Osteoblast (primary cell): ENCODE measurements at regions not wholly inside any gene's neighbourhood (a gene's known extent, or its start where the extent isn't known, plus 50 kb on each side); places are given as distances from the start of the nearest gene placed in this dataset.

ENCODE experiments used
- DNase-seq: peaks from one replicate; pipeline ENCODE4 v3.0.0; 2011; ENCODE audit warnings: low spot score, mixed read lengths; ENCODE audit not compliant: insufficient read length; ENCODE audit errors: missing footprints
- H2AFZ ChIP-seq: 2 replicates; pipeline ENCODE4 v1.6.0; 2011; ENCODE audit warnings: mild to moderate bottlenecking, low read length
- H3K27ac ChIP-seq: 2 replicates; pipeline ENCODE4 v1.5.1; 2011; ENCODE audit warnings: mild to moderate bottlenecking, low read depth, low read length, moderate library complexity
- H3K27me3 ChIP-seq: 2 replicates; pipeline ENCODE4 v1.6.0; 2012; ENCODE audit warnings: mild to moderate bottlenecking, control low read depth, inconsistent platforms, low read length, moderate library complexity; ENCODE audit not compliant: insufficient read depth
- H3K36me3 ChIP-seq: 2 replicates; pipeline ENCODE4 v1.5.1; 2011; ENCODE audit warnings: mild to moderate bottlenecking, low read length, control low read depth, moderate library complexity; ENCODE audit not compliant: insufficient read depth
- H3K4me1 ChIP-seq: 2 replicates; pipeline ENCODE4 v1.5.1; 2011; ENCODE audit warnings: mild to moderate bottlenecking, low read length, control low read depth, moderate library complexity; ENCODE audit not compliant: insufficient read depth
- H3K4me2 ChIP-seq: 2 replicates; pipeline ENCODE4 v1.6.0; 2011; ENCODE audit warnings: mild to moderate bottlenecking, low read length; ENCODE audit not compliant: insufficient read depth
- H3K4me3 ChIP-seq: fragments of 200-600 bp; sonication (generic); 3 replicates; pipeline ENCODE4 v1.5.1; 2012; ENCODE audit warnings: mild to moderate bottlenecking, low read length, inconsistent platforms; ENCODE audit not compliant: insufficient read depth
- H3K79me2 ChIP-seq: 2 replicates; pipeline ENCODE4 v1.6.0; 2012; ENCODE audit warnings: mild to moderate bottlenecking, low read length, control low read depth, inconsistent platforms; ENCODE audit not compliant: insufficient read depth
- H3K9me3 ChIP-seq: 2 replicates; pipeline ENCODE4 v1.5.1; 2011; ENCODE audit warnings: low read depth, low read length, control low read depth
- H4K20me1 ChIP-seq: 2 replicates; pipeline ENCODE4 v1.6.0; 2012; ENCODE audit warnings: mild to moderate bottlenecking, low read length, control low read depth; ENCODE audit not compliant: insufficient read depth
- CTCF ChIP-seq: IDR thresholded peaks from 2 replicates; pipeline ENCODE4 v1.5.1; 2011; ENCODE audit warnings: mild to moderate bottlenecking, low read depth, low read length, moderate library complexity; ENCODE audit errors: extremely low read depth

GRCh38 chr14:98244162-98244948 is 1027.6 kb downstream of the BCL11B start:
- DNase-seq: no peak
- Histone ChIP-seq H3K4me1 (no peaks in the 10 kb centered on the region), H3K4me2 (no peak overlapping the region), H3K79me2 (no peaks in the 10 kb centered on the region), H3K27ac (no peak overlapping the region), H3K9me3 (no peaks in the 10 kb centered on the region), H3K4me3 (no peak overlapping the region), H3K36me3 (no peaks in the 10 kb centered on the region), H2AFZ (no peak overlapping the region), H3K27me3 (no peaks in the 10 kb centered on the region), H4K20me1 (no peaks in the 10 kb centered on the region)
- no peak for TF ChIP-seq CTCF

GRCh38 chr14:98244966-98245569 is 1026.9 kb downstream of the BCL11B start:
- Histone ChIP-seq H4K20me1 (no peaks in the 10 kb centered on the region), H3K27me3 (no peaks in the 10 kb centered on the region), H3K79me2 (no peaks in the 10 kb centered on the region), H3K4me2 (no peak overlapping the region), H3K9me3 (no peaks in the 10 kb centered on the region), H3K27ac (no peak overlapping the region), H2AFZ (no peak overlapping the region), H3K36me3 (no peaks in the 10 kb centered on the region), H3K4me3 (no peak overlapping the region), H3K4me1 (no peaks in the 10 kb centered on the region)
- TF ChIP-seq CTCF: no peak
- DNase-seq: no peak

GRCh38 chr14:98249057-98249456 is 1022.9 kb downstream of the BCL11B start:
- Histone ChIP-seq H3K4me1 (no peaks in the 10 kb centered on the region), H4K20me1 (no peaks in the 10 kb centered on the region), H2AFZ (no peak overlapping the region), H3K79me2 (no peaks in the 10 kb centered on the region), H3K36me3 (no peaks in the 10 kb centered on the region), H3K27me3 (no peaks in the 10 kb centered on the region), H3K9me3 (peaks cover 3% of the 10 kb centered on the region), H3K4me2 (no peak overlapping the region), H3K27ac (no peak overlapping the region), H3K4me3 (no peak overlapping the region)
- no peak for DNase-seq
- no peak for TF ChIP-seq CTCF

GRCh38 chr14:98249476-98249875 is 1022.5 kb downstream of the BCL11B start:
- no peaks in the 10 kb centered on the region for H3K36me3 ChIP-seq
- H3K27me3 ChIP-seq: no peaks in the 10 kb centered on the region
- H3K9me3 ChIP-seq: peaks cover 3% of the 10 kb centered on the region
- no peak overlapping the region for H2AFZ ChIP-seq
- H3K4me3 ChIP-seq: no peak overlapping the region
- no peaks in the 10 kb centered on the region for H3K4me1 ChIP-seq
- H3K79me2 ChIP-seq: no peaks in the 10 kb centered on the region
- TF ChIP-seq CTCF: no peak
- no peak overlapping the region for H3K27ac ChIP-seq
- no peak overlapping the region for H3K4me2 ChIP-seq
- no peak for DNase-seq
- H4K20me1 ChIP-seq: no peaks in the 10 kb centered on the region
